HepG2 (cell line): ENCODE measurements at regions not wholly inside any gene's neighbourhood (a gene's known extent, or its start where the extent isn't known, plus 50 kb on each side); places are given as distances from the start of the nearest gene placed in this dataset.

Source experiments
- FOXC1 ChIP-seq: sonication (generic); formaldehyde crosslinking; IDR thresholded peaks from 2 replicates; pipeline ENCODE4 v1.8.0; 2022; ENCODE audit warnings: mild to moderate bottlenecking, missing genetic modification reagents, borderline replicate concordance
- MAX ChIP-seq: IDR thresholded peaks from 2 replicates; pipeline ENCODE4 v1.6.1; 2012; ENCODE audit warnings: inconsistent platforms
- MLX ChIP-seq: IDR thresholded peaks from 2 replicates; pipeline ENCODE4 v1.6.1; 2016
- NFATC3 ChIP-seq: sonication (generic); formaldehyde crosslinking; IDR thresholded peaks from 2 replicates; pipeline ENCODE4 v1.5.1; 2020; ENCODE audit warnings: mild to moderate bottlenecking, missing genetic modification reagents
- NFYB ChIP-seq: sonication (generic); formaldehyde crosslinking; IDR thresholded peaks from 2 replicates; pipeline ENCODE4 v1.4.0; 2020; ENCODE audit warnings: missing genetic modification reagents
- SP1 ChIP-seq, 2 experiments: fragments of 450-650 bp in 1 of 2; sonication (generic) in 1 of 2; formaldehyde crosslinking in 1 of 2; IDR thresholded peaks; 2 replicates each; pipeline versions ENCODE4 v1.4.0 to v1.6.1; 2016 to 2020; ENCODE audit warnings: missing genetic modification reagents in 1 of 2
- YY1 ChIP-seq: IDR thresholded peaks from 2 replicates; pipeline ENCODE4 v1.6.1; 2011; ENCODE audit warnings: low read length, low read depth, moderate library complexity, mild to moderate bottlenecking; ENCODE audit not compliant: insufficient read depth, insufficient replicate concordance
- ZBTB42 ChIP-seq: sonication (generic); formaldehyde crosslinking; IDR thresholded peaks from 2 replicates; pipeline ENCODE4 v1.5.0; 2020; ENCODE audit warnings: mild to moderate bottlenecking, missing genetic modification reagents
- ZNF773 ChIP-seq: sonication (generic); formaldehyde crosslinking; IDR thresholded peaks from 2 replicates; pipeline ENCODE4 v1.4.0; 2020; ENCODE audit warnings: missing genetic modification reagents, borderline replicate concordance
- ZSCAN29 ChIP-seq: sonication (generic); formaldehyde crosslinking; conservative IDR thresholded peaks from 2 replicates; pipeline ENCODE4 v1.4.0; 2020; ENCODE audit warnings: mild to moderate bottlenecking, missing genetic modification reagents
- TF ChIP-seq, protein P1 (sequence below): sonication (generic); formaldehyde crosslinking; IDR thresholded peaks from 2 replicates; pipeline ENCODE4 v1.5.0; 2020; ENCODE audit warnings: mild to moderate bottlenecking, missing genetic modification reagents, moderate library complexity
- TF ChIP-seq, protein P2 (sequence below): sonication (generic); formaldehyde crosslinking; IDR thresholded peaks from 2 replicates; pipeline ENCODE4 v1.8.1; 2022; ENCODE audit warnings: low read depth, mild to moderate bottlenecking, missing genetic modification reagents

- TF ChIP-seq NFATC3 (no peak), FOXC1 (no peak), SP1 (IDR thresholded peaks at IDR 0.05) (no peak), SP1 (CRISPR knock-in tag; IDR thresholded peaks at IDR 0.05) (no peak), NFYB (CRISPR knock-in tag) (no peak), ZNF773 (CRISPR knock-in tag) (no peak), MAX (no peak), ZBTB42 (CRISPR knock-in tag) (no peak), YY1 (no peak), ZSCAN29 (CRISPR knock-in tag) (no peak), MLX (CRISPR knock-in tag) (no peak)
- TF ChIP-seq, protein P1, sequence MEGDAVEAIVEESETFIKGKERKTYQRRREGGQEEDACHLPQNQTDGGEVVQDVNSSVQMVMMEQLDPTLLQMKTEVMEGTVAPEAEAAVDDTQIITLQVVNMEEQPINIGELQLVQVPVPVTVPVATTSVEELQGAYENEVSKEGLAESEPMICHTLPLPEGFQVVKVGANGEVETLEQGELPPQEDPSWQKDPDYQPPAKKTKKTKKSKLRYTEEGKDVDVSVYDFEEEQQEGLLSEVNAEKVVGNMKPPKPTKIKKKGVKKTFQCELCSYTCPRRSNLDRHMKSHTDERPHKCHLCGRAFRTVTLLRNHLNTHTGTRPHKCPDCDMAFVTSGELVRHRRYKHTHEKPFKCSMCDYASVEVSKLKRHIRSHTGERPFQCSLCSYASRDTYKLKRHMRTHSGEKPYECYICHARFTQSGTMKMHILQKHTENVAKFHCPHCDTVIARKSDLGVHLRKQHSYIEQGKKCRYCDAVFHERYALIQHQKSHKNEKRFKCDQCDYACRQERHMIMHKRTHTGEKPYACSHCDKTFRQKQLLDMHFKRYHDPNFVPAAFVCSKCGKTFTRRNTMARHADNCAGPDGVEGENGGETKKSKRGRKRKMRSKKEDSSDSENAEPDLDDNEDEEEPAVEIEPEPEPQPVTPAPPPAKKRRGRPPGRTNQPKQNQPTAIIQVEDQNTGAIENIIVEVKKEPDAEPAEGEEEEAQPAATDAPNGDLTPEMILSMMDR (CRISPR knock-in tag): no peak
- TF ChIP-seq, protein P2, sequence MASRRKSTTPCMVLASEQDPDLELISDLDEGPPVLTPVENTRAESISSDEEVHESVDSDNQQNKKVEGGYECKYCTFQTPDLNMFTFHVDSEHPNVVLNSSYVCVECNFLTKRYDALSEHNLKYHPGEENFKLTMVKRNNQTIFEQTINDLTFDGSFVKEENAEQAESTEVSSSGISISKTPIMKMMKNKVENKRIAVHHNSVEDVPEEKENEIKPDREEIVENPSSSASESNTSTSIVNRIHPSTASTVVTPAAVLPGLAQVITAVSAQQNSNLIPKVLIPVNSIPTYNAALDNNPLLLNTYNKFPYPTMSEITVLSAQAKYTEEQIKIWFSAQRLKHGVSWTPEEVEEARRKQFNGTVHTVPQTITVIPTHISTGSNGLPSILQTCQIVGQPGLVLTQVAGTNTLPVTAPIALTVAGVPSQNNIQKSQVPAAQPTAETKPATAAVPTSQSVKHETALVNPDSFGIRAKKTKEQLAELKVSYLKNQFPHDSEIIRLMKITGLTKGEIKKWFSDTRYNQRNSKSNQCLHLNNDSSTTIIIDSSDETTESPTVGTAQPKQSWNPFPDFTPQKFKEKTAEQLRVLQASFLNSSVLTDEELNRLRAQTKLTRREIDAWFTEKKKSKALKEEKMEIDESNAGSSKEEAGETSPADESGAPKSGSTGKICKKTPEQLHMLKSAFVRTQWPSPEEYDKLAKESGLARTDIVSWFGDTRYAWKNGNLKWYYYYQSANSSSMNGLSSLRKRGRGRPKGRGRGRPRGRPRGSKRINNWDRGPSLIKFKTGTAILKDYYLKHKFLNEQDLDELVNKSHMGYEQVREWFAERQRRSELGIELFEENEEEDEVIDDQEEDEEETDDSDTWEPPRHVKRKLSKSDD: no peak
Observed at GRCh38 chr7:28300488-28300887, 111.8 kb upstream of the CREB5 start.
